B cell (primary cell): ENCODE measurements at regions not wholly inside any gene's neighbourhood (a gene's known extent, or its start where the extent isn't known, plus 50 kb on each side); places are given as distances from the start of the nearest gene placed in this dataset.

Experiments
- CTCF ChIP-seq: fragments of 200-600 bp; IDR thresholded peaks from one replicate; pipeline ENCODE4 v1.8.0; 2022; ENCODE audit warnings: antibody characterized with exemption, mild to moderate bottlenecking
- EZH2 ChIP-seq: IDR thresholded peaks from 2 replicates; pipeline ENCODE4 v1.6.1; 2012; ENCODE audit warnings: borderline replicate concordance, low read depth, mild to moderate bottlenecking, moderate library complexity, low read length; ENCODE audit not compliant: insufficient read depth, poor library complexity, severe bottlenecking

- no peak for TF ChIP-seq CTCF
- TF ChIP-seq EZH2: no peak
These were observed 384.8 kb downstream of the CNTN6 start for GRCh38 chr3:1477669-1478068.
